ENCODE measurements at regions not wholly inside any gene's neighbourhood (a gene's known extent, or its start where the extent isn't known, plus 50 kb on each side); places are given as distances from the start of the nearest gene placed in this dataset.
"Not testable (repeated sequence)": the region's sequence is repeated elsewhere in the genome, so short reads cannot be mapped to it uniquely, and the experiment has no call there.

- H3K27ac ChIP-seq = no peak overlapping the region
- 0 out of 2 replicates have a peak, but pooled peaks cover 3% of the 10 kb centered on the region for H3K27me3 ChIP-seq (replicated peaks)
- H3K4me3 ChIP-seq = no peak overlapping the region
- H3K4me1 ChIP-seq (replicated peaks) = no peaks in the 10 kb centered on the region
- H3K36me3 ChIP-seq = no peaks in the 10 kb centered on the region
- H3K9me3 ChIP-seq (replicated peaks) = no peaks in the 10 kb centered on the region
- no peak for DNase-seq (ENCODE audit: low read depth in 1 of 2, low spot score in 2 of 2)
Observed at GRCh38 chr12:111250251-111250881, 118.5 kb downstream of the PHETA1 start.

DNA sequence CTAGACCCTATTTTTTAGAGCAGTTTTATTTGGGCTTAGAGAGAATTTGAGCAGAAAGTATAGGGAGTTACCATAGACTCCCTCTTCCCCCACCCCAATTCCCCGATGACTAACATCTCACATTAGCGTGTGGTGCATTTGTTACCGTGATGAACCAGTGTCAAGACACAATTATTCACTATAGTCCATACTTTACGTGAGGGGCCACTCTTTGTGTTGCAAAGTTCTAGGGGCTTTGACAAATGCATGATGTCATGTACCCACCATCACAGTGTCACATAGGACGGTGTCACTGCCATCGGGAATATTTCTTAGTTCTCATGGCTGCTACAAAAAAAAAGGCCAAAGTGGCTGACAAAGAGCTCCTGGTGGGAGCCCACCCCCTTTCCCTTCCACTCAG, 119.1 kb downstream of the PHETA1 start:
- Histone ChIP-seq H3K9me3 (replicated peaks) (no peaks in the 10 kb centered on the region), H3K27me3 (replicated peaks) (0 out of 2 replicates have a peak, but pooled peaks cover 3% of the 10 kb centered on the region), H3K4me3 (no peak overlapping the region), H3K27ac (no peak overlapping the region), H3K4me1 (replicated peaks) (no peaks in the 10 kb centered on the region), H3K36me3 (no peaks in the 10 kb centered on the region)
- no peak for DNase-seq (ENCODE audit: low read depth in 1 of 2, low spot score in 2 of 2)

DNA sequence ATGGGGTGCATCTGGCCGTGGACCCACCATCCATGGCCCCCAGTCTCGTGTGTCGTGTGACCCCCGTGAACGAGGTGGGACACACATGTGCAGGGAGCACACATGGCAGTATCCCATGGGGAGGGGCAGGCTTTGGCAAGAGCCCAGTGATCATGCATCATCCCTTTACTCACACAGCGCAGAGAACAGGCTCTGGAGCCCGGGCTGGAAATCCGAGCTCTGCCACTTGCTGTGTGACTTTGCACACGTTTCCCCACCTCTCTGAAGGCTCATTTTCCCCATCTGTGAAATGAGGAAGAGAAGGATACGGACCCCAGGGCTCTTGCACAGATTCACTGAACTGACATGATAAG, 119.9 kb downstream of the PHETA1 start:
- Histone ChIP-seq H3K4me1 (replicated peaks) (no peaks in the 10 kb centered on the region), H3K4me3 (no peak overlapping the region), H3K27ac (no peak overlapping the region), H3K9me3 (replicated peaks) (no peaks in the 10 kb centered on the region), H3K27me3 (replicated peaks) (0 out of 2 replicates have a peak, but pooled peaks cover 3% of the 10 kb centered on the region), H3K36me3 (no peaks in the 10 kb centered on the region)
- no peak for DNase-seq (ENCODE audit: low read depth in 1 of 2, low spot score in 2 of 2)

DNA sequence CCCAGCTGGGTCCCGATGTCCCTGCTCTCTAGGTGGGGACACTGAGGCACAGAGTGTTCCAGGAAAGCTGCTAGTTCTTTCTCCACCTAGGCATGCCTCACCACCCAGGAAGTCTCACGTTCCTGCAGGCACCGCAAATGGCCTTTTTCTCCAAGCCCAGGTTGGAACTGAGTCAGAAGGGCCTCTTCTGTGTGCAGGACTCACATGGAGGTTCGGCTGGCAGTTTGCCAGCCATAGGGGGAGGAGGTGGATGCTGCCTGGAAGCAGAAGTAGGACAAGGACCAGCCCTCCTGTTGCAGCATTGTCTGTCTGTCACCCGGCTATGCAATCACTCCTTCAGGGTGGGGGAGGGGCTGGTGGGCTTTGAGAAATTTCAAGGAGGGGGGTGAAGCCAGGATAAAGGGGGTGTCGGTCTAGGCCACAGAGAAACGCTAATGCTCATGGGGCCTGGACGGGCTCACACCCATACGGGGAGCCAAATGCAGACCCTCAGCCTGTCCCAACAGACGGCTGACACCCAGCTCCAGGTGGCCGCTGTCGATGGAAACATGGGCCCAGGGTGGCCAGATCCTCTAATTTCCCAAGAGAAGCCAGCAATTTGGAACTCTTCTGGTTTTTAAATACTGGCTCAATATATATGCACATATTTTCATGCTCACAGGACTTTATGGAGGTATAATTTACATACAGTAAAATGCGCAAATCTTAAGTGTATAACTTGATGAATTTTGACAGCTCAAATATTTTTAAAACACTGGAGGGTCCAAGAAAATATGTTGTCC, 120.5 kb downstream of the PHETA1 start:
- Histone ChIP-seq H3K27ac (no peak overlapping the region), H3K36me3 (no peaks in the 10 kb centered on the region), H3K27me3 (replicated peaks) (0 out of 2 replicates have a peak, but pooled peaks cover 3% of the 10 kb centered on the region), H3K4me3 (no peak overlapping the region), H3K9me3 (replicated peaks) (no peaks in the 10 kb centered on the region), H3K4me1 (replicated peaks) (no peaks in the 10 kb centered on the region)
- DNase-seq (ENCODE audit: low read depth in 1 of 2, low spot score in 2 of 2) = no peak

DNA sequence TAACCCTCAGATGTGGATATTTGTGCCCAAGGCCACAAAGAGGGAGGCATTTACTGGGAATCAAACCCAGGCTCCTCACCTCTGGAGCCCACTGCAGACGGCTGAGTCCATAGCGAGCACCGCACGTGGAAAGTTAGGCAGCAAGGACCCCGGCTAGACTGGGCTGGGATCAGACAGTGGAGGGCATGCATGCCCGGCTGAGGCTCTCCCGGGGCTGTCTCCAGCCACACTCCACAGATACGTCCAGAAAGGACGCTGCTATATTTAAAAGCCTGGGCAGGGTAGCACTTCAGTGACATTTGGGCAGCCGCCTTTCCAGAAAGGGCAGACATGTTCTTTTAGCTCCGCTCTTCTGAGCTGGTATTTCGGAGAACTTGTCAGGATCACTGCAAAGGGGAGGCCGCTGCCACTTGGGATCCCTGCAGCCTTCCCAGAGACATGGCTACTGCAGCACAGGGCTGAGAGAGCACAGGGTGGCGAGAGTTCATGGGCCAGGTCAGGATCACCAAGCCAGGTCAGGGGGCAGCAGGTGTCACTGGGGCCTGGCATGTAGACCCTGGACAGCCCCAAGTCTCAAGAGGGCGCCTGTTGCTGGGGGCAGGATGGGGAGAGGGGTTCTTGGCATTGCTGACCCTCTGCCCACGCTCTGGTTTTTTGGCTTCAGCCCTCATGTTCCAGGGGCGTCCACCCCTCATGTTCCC, 121.7 kb downstream of the PHETA1 start:
- Histone ChIP-seq H3K36me3 (no peaks in the 10 kb centered on the region), H3K4me1 (replicated peaks) (no peaks in the 10 kb centered on the region), H3K27ac (no peak overlapping the region), H3K27me3 (replicated peaks) (0 out of 2 replicates have a peak, but pooled peaks cover 3% of the 10 kb centered on the region), H3K9me3 (replicated peaks) (no peaks in the 10 kb centered on the region), H3K4me3 (no peak overlapping the region)
- no peak for DNase-seq (ENCODE audit: low read depth in 1 of 2, low spot score in 2 of 2)

DNA sequence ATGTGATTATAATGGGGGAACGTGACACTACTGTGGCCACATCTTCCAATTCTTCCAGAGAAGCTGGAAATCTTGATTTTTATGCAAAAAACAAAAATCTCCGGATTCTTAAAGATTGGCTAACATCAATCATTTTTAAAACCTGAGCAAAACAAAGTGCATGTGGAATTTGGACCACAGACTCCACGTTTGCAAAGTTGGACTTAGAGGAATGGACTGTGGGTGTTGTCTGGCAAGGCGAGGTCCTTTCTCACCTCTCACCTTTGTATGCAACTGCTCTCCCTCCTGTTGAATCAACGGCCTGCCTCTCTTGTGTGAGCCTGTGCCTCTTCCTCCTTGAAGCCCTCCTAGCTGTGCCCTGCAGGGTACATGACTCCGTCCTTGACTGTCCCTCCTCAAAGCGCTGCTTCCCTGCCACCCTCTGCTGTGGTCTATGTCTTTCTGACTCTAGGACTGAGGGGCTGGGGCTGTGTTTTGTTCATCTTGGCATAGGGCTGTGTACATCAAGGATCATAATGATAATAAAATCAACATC, 122.4 kb downstream of the PHETA1 start:
- H3K27me3 ChIP-seq (replicated peaks) = 0 out of 2 replicates have a peak, but pooled peaks cover 3% of the 10 kb centered on the region
- no peak for DNase-seq (ENCODE audit: low read depth in 1 of 2, low spot score in 2 of 2)
- H3K9me3 ChIP-seq (replicated peaks) = no peaks in the 10 kb centered on the region
- H3K27ac ChIP-seq = no peak overlapping the region
- H3K4me3 ChIP-seq = no peak overlapping the region
- no peaks in the 10 kb centered on the region for H3K36me3 ChIP-seq
- no peaks in the 10 kb centered on the region for H3K4me1 ChIP-seq (replicated peaks)

DNA sequence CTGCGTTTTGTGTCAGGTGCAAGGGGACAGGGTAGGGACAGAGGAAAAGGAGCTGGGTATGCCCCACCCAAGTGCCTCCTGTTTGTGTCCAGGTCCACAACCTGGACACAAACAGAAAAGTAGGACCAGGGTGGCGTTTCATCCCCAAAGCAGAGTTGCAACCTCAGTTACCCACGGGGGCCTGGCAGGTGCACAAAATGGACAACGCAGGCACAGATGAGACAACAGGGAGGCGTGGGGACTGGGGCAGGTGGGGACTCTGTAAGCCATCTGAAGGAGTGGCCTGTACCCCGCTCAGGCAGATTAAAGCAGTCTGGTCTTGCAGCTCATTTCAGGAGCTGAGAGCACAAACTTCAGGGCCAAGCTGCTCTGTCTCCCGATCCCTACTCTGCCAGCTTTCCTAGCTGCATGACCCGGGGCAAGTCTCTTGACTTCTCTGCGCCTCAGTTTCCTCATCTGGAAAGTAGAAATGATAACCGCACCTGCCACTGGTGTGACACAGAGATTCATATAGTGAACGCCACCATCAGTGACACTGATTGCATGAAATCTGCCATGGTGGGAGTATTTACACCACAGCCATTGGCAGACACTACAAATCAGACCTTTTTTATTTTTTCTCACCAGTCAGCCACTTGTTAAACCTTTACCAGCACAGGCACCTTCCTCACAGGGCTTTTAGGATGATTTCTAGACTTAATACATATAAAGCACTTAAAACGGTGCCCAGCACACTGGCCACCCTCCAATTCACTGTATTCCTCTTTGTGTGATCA, 123.0 kb downstream of the PHETA1 start:
- Histone ChIP-seq H3K4me1 (replicated peaks) (no peaks in the 10 kb centered on the region), H3K9me3 (replicated peaks) (no peaks in the 10 kb centered on the region), H3K36me3 (no peaks in the 10 kb centered on the region), H3K4me3 (no peak overlapping the region), H3K27me3 (replicated peaks) (no peaks in the 10 kb centered on the region), H3K27ac (no peak overlapping the region)
- no peak for DNase-seq (ENCODE audit: low read depth in 1 of 2, low spot score in 2 of 2)

GRCh38 chr12:111244673-111245072, 124.2 kb downstream of the PHETA1 start:
- no peaks in the 10 kb centered on the region for H3K4me1 ChIP-seq (replicated peaks)
- H3K4me3 ChIP-seq = no peak overlapping the region
- DNase-seq (ENCODE audit: low read depth in 1 of 2, low spot score in 2 of 2) = no peak
- no peaks in the 10 kb centered on the region for H3K9me3 ChIP-seq (replicated peaks)
- no peak overlapping the region for H3K27ac ChIP-seq
- no peaks in the 10 kb centered on the region for H3K36me3 ChIP-seq
- H3K27me3 ChIP-seq (replicated peaks) = no peaks in the 10 kb centered on the region

DNA sequence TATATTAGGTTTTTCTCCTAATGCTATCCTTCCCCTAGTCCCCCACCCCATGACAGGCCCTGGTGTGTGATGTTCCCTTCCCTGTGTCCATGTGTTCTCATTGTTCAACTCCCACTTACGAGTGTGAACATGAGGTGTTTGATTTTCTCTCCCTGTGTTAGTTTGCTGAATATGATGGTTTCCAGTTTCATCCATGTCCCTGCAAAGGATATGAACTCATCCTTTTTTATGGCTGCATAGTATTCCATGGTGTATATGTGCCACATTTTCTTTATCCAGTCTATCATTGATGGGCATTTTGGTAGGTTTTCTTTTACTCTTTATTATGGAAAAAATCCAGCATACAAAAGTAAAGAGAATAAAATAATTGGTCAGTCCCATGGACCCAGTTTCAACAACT, 126.1 kb downstream of the PHETA1 start:
- H3K36me3 ChIP-seq; H3K4me1 ChIP-seq (replicated peaks); DNase-seq (ENCODE audit: low read depth in 1 of 2, low spot score in 2 of 2); H3K27me3 ChIP-seq (replicated peaks); H3K9me3 ChIP-seq (replicated peaks); H3K27ac ChIP-seq; H3K4me3 ChIP-seq: not testable (repeated sequence)

GRCh38 chr12:111242184-111242583, 126.7 kb downstream of the PHETA1 start:
- Histone ChIP-seq H3K27ac (no peak overlapping the region), H3K4me1 (replicated peaks) (no peaks in the 10 kb centered on the region), H3K4me3 (no peak overlapping the region), H3K9me3 (replicated peaks) (no peaks in the 10 kb centered on the region), H3K36me3 (no peaks in the 10 kb centered on the region), H3K27me3 (replicated peaks) (peaks cover 3% of the 10 kb centered on the region; the same call in 1 of the 2 replicates)
- DNase-seq (ENCODE audit: low read depth in 1 of 2, low spot score in 2 of 2) = no peak

DNA sequence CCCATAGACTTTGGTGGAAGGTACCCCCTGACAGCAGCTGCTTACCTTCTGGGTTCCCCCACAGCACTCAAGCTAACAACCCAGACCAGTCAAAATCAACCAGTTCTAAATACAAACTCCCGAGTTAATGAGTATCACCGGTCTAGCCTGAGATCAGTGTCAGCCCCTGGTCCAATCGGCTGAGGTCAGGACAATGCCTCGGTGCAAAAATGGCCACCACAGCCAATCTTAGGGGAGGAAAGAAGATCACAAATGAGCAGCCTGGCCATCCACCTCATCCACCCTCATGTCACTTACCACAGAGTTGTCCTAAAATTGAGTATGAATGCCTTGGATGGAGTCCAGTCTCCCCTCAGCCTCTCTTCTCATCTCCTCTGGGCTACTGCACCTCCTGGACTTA, 128.5 kb downstream of the PHETA1 start:
- DNase-seq (ENCODE audit: low read depth in 1 of 2, low spot score in 2 of 2) = no peak
- H3K27me3 ChIP-seq (replicated peaks) = peaks cover 3% of the 10 kb centered on the region; the same call in 1 of the 2 replicates
- H3K9me3 ChIP-seq (replicated peaks) = no peaks in the 10 kb centered on the region
- H3K27ac ChIP-seq = no peak overlapping the region
- H3K4me1 ChIP-seq (replicated peaks) = no peaks in the 10 kb centered on the region
- no peaks in the 10 kb centered on the region for H3K36me3 ChIP-seq
- no peak overlapping the region for H3K4me3 ChIP-seq

DNA sequence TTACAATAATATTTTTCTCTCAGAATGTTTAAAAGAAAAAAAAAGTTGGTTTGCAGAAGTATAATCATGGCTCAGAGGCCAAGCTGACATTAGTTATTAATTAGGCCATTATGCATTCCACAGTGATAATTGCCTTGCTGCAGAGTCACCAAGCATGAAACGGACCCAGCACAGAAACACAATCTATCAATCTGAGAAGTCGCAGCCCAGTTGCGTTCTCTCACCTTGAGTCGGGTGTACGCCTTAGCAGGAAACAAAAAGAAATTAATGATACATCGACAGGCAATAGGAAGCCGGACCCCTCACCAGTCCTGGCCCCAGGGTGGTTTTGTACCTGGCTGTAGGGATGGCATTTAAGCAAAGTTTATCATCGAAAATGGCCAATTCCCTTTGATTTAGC, 129.7 kb downstream of the PHETA1 start:
- H3K27me3 ChIP-seq (replicated peaks) = peaks cover 3% of the 10 kb centered on the region; the same call in 1 of the 2 replicates
- DNase-seq (ENCODE audit: low read depth in 1 of 2, low spot score in 2 of 2) = no peak
- no peaks in the 10 kb centered on the region for H3K36me3 ChIP-seq
- no peaks in the 10 kb centered on the region for H3K9me3 ChIP-seq (replicated peaks)
- H3K4me1 ChIP-seq (replicated peaks) = no peaks in the 10 kb centered on the region
- no peak overlapping the region for H3K27ac ChIP-seq
- no peak overlapping the region for H3K4me3 ChIP-seq

DNA sequence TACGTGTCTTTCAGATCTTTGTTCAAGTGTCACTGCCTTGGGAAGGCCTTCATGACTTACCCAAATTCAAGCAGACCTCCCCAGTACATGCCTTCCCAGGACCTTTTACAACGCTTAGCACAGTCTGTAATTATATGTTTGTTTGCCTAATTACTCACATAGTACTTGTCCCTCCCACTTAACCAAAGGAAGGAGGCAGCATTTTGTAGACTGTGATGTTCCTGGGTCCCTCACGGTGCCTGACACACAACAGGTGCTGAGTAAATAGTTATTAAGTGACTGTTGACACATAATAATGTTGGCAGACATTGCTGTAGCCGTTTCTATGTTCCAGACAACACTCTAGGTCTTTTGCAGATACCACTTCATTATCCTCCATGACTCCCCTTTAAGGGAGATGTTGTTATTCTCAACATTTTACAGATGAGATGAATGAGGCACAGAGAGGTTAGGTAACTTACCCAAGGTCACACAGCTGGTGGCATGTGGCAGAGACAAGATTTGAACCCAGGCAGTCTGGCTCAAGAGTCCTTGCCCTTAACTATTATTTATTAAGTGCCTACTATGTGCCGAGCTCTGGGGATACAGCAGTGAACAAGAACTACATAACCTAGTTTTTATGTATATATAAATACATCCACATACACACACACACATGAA, 130.7 kb downstream of the PHETA1 start:
- Histone ChIP-seq H3K9me3 (replicated peaks) (no peaks in the 10 kb centered on the region), H3K27me3 (replicated peaks) (peaks cover 3% of the 10 kb centered on the region; the same call in 1 of the 2 replicates), H3K27ac (no peak overlapping the region), H3K4me1 (replicated peaks) (no peaks in the 10 kb centered on the region), H3K36me3 (no peaks in the 10 kb centered on the region), H3K4me3 (no peak overlapping the region)
- DNase-seq (ENCODE audit: low read depth in 1 of 2, low spot score in 2 of 2) = no peak

All from SJSA1 (cell line).